WERI-Rb-1 (cell line): ENCODE measurements at regions not wholly inside any gene's neighbourhood (a gene's known extent, or its start where the extent isn't known, plus 50 kb on each side); places are given as distances from the start of the nearest gene placed in this dataset.

Experiments
- DNase-seq: peaks from one replicate; pipeline ENCODE4 v3.0.0-alpha.2; 2020
- H3K27ac ChIP-seq: fragments of 250-450 bp; sonication (Bioruptor Pico); 2 replicates; pipeline ENCODE4 v1.5.1; 2020; ENCODE audit warnings: mild to moderate bottlenecking, moderate library complexity
- H3K27me3 ChIP-seq: fragments of 250-450 bp; sonication (Bioruptor Pico); 2 replicates; pipeline ENCODE4 v1.5.1; 2021; ENCODE audit warnings: mild to moderate bottlenecking, low read depth, moderate library complexity; ENCODE audit not compliant: insufficient read depth, severe bottlenecking
- H3K36me3 ChIP-seq: fragments of 250-450 bp; sonication (Bioruptor Pico); 2 replicates; pipeline ENCODE4 v1.5.1; 2020; ENCODE audit warnings: mild to moderate bottlenecking, moderate library complexity
- H3K4me3 ChIP-seq: 2 replicates; pipeline ENCODE4 v1.5.1; 2011; ENCODE audit warnings: low read depth, mild to moderate bottlenecking, control low read depth, low read length
- H3K9me3 ChIP-seq: fragments of 250-450 bp; sonication (Bioruptor Pico); 2 replicates; pipeline ENCODE4 v1.5.1; 2021; ENCODE audit warnings: mild to moderate bottlenecking, moderate library complexity; ENCODE audit not compliant: severe bottlenecking
- CTCF ChIP-seq: IDR thresholded peaks from 2 replicates; pipeline ENCODE4 v1.5.1; 2011; ENCODE audit warnings: low read depth, mild to moderate bottlenecking, control low read depth, inconsistent platforms, low read length

- Histone ChIP-seq H3K9me3 (no peaks in the 10 kb centered on the region), H3K4me3 (peak overlapping the region; percentile 15), H3K27me3 (no peaks in the 10 kb centered on the region), H3K27ac (peak overlapping the region; percentile 97), H3K36me3 (no peaks in the 10 kb centered on the region)
- no peak for TF ChIP-seq CTCF
- DNase-seq: peak; percentile 84
Measured at GRCh38 chr1:163674236-163674635, 352.5 kb downstream of the NUF2 start.

- TF ChIP-seq CTCF: no peak
- Histone ChIP-seq H3K9me3 (peaks cover 31% of the 10 kb centered on the region), H3K4me3 (no peak overlapping the region), H3K27ac (no peak overlapping the region), H3K36me3 (no peaks in the 10 kb centered on the region), H3K27me3 (no peaks in the 10 kb centered on the region)
- no peak for DNase-seq
Measured at GRCh38 chr1:163684785-163685184, 363.0 kb downstream of the NUF2 start.

- no peak for DNase-seq
- H3K27ac ChIP-seq: no peak overlapping the region
- H3K27me3 ChIP-seq: no peaks in the 10 kb centered on the region
- no peak for TF ChIP-seq CTCF
- no peak overlapping the region for H3K4me3 ChIP-seq
- no peaks in the 10 kb centered on the region for H3K36me3 ChIP-seq
- peaks cover 22% of the 10 kb centered on the region for H3K9me3 ChIP-seq
Measured at GRCh38 chr1:163692266-163692665, 370.5 kb downstream of the NUF2 start.

- TF ChIP-seq CTCF: no peak
- H3K36me3 ChIP-seq: no peaks in the 10 kb centered on the region
- peaks cover 22% of the 10 kb centered on the region for H3K9me3 ChIP-seq
- DNase-seq: no peak
- H3K4me3 ChIP-seq: no peak overlapping the region
- peak overlapping the region; percentile 76 for H3K27ac ChIP-seq
- H3K27me3 ChIP-seq: no peaks in the 10 kb centered on the region
Measured at GRCh38 chr1:163697137-163697536, 375.4 kb downstream of the NUF2 start.

GRCh38 chr1:163701783-163702374 is 380.1 kb downstream of the NUF2 start:
- Histone ChIP-seq H3K9me3 (no peaks in the 10 kb centered on the region), H3K27me3 (no peaks in the 10 kb centered on the region), H3K27ac (peak overlapping the region; percentile 41), H3K36me3 (no peaks in the 10 kb centered on the region), H3K4me3 (no peak overlapping the region)
- DNase-seq: no peak
- peak; percentile 21; the same call in 1 of the 2 replicates for TF ChIP-seq CTCF

GRCh38 chr1:163703794-163704193 is 382.0 kb downstream of the NUF2 start:
- DNase-seq: no peak
- H3K27ac ChIP-seq: peak overlapping the region; percentile 3
- H3K9me3 ChIP-seq: no peaks in the 10 kb centered on the region
- TF ChIP-seq CTCF: no peak
- no peaks in the 10 kb centered on the region for H3K27me3 ChIP-seq
- H3K4me3 ChIP-seq: no peak overlapping the region
- no peaks in the 10 kb centered on the region for H3K36me3 ChIP-seq
